ENCODE measurements at regions not wholly inside any gene's neighbourhood (a gene's known extent, or its start where the extent isn't known, plus 50 kb on each side); places are given as distances from the start of the nearest gene placed in this dataset.
"Not testable (repeated sequence)": the region's sequence is repeated elsewhere in the genome, so short reads cannot be mapped to it uniquely, and the experiment has no call there.

- Mint-ChIP-seq H3K4me3 (no peak overlapping the region), H3K9me3 (no peaks in the 10 kb centered on the region), H3K4me1 (no peaks in the 10 kb centered on the region), H3K27ac (no peak overlapping the region), H3K27me3 (peaks cover 3% of the 10 kb centered on the region), H3K36me3 (no peaks in the 10 kb centered on the region)
- DNase-seq = no peak
Measured at GRCh38 chr2:129201696-129202095, 777.8 kb upstream of the RAB6C start.

- Mint-ChIP-seq H3K9me3 (no peaks in the 10 kb centered on the region), H3K27me3 (peaks cover 3% of the 10 kb centered on the region), H3K4me1 (no peaks in the 10 kb centered on the region), H3K4me3 (no peak overlapping the region), H3K27ac (no peak overlapping the region), H3K36me3 (no peaks in the 10 kb centered on the region)
- no peak for DNase-seq
Measured at GRCh38 chr2:129203331-129203730, 776.1 kb upstream of the RAB6C start.

GRCh38 chr2:129204581-129204980 is 774.9 kb upstream of the RAB6C start:
- H3K27ac Mint-ChIP-seq = not testable (repeated sequence)

GRCh38 chr2:129205176-129205575 is 774.3 kb upstream of the RAB6C start:
- no peaks in the 10 kb centered on the region for H3K4me1 Mint-ChIP-seq
- peaks cover 6% of the 10 kb centered on the region for H3K27me3 Mint-ChIP-seq
- H3K36me3 Mint-ChIP-seq = no peaks in the 10 kb centered on the region
- H3K9me3 Mint-ChIP-seq = no peaks in the 10 kb centered on the region
- no peak overlapping the region for H3K27ac Mint-ChIP-seq
- no peak for DNase-seq
- H3K4me3 Mint-ChIP-seq = no peak overlapping the region

More at GRCh38 chr2:129204581-129204980, 774.9 kb upstream of the RAB6C start:
- not testable (repeated sequence) for H3K4me1 Mint-ChIP-seq, H3K36me3 Mint-ChIP-seq, DNase-seq, H3K27me3 Mint-ChIP-seq, H3K9me3 Mint-ChIP-seq, H3K4me3 Mint-ChIP-seq

- no peak for DNase-seq
- H3K27ac Mint-ChIP-seq = no peak overlapping the region
- H3K4me1 Mint-ChIP-seq = no peaks in the 10 kb centered on the region
- no peaks in the 10 kb centered on the region for H3K36me3 Mint-ChIP-seq
- no peak overlapping the region for H3K4me3 Mint-ChIP-seq
- H3K9me3 Mint-ChIP-seq = no peaks in the 10 kb centered on the region
- H3K27me3 Mint-ChIP-seq = peaks cover 6% of the 10 kb centered on the region
Measured at GRCh38 chr2:129205766-129206165, 773.7 kb upstream of the RAB6C start.

GRCh38 chr2:129212299-129212958 is 767.0 kb upstream of the RAB6C start:
- Mint-ChIP-seq H3K4me3 (no peak overlapping the region), H3K27me3 (peaks cover 11% of the 10 kb centered on the region), H3K36me3 (no peaks in the 10 kb centered on the region)

GRCh38 chr2:129224022-129224421 is 755.4 kb upstream of the RAB6C start:
- Mint-ChIP-seq H3K36me3 (no peaks in the 10 kb centered on the region), H3K4me1 (no peaks in the 10 kb centered on the region), H3K27ac (no peak overlapping the region), H3K4me3 (no peak overlapping the region), H3K27me3 (no peaks in the 10 kb centered on the region), H3K9me3 (no peaks in the 10 kb centered on the region)
- no peak for DNase-seq

More at GRCh38 chr2:129212299-129212958, 767.0 kb upstream of the RAB6C start:
- no peak for DNase-seq
- Mint-ChIP-seq H3K27ac (no peak overlapping the region), H3K9me3 (no peaks in the 10 kb centered on the region), H3K4me1 (no peaks in the 10 kb centered on the region)

GRCh38 chr2:129224486-129224885 is 755.0 kb upstream of the RAB6C start:
- H3K9me3 Mint-ChIP-seq = no peaks in the 10 kb centered on the region
- no peak for DNase-seq
- H3K27me3 Mint-ChIP-seq = no peaks in the 10 kb centered on the region
- H3K36me3 Mint-ChIP-seq = no peaks in the 10 kb centered on the region
- no peak overlapping the region for H3K27ac Mint-ChIP-seq
- H3K4me3 Mint-ChIP-seq = no peak overlapping the region
- no peaks in the 10 kb centered on the region for H3K4me1 Mint-ChIP-seq

GRCh38 chr2:129229196-129229595 is 750.3 kb upstream of the RAB6C start:
- DNase-seq = no peak
- H3K27me3 Mint-ChIP-seq = no peaks in the 10 kb centered on the region
- no peaks in the 10 kb centered on the region for H3K4me1 Mint-ChIP-seq
- H3K4me3 Mint-ChIP-seq = no peak overlapping the region
- no peaks in the 10 kb centered on the region for H3K9me3 Mint-ChIP-seq
- no peak overlapping the region for H3K27ac Mint-ChIP-seq
- no peaks in the 10 kb centered on the region for H3K36me3 Mint-ChIP-seq

GRCh38 chr2:129229830-129230441 is 749.5 kb upstream of the RAB6C start:
- no peak for DNase-seq
- Mint-ChIP-seq H3K9me3 (no peaks in the 10 kb centered on the region), H3K27me3 (no peaks in the 10 kb centered on the region), H3K36me3 (no peaks in the 10 kb centered on the region), H3K4me3 (no peak overlapping the region), H3K4me1 (no peaks in the 10 kb centered on the region), H3K27ac (no peak overlapping the region)

- H3K27me3 Mint-ChIP-seq = no peaks in the 10 kb centered on the region
- no peak overlapping the region for H3K4me3 Mint-ChIP-seq
- H3K27ac Mint-ChIP-seq = no peak overlapping the region
- DNase-seq = no peak
- H3K4me1 Mint-ChIP-seq = no peaks in the 10 kb centered on the region
- peaks cover 2% of the 10 kb centered on the region for H3K9me3 Mint-ChIP-seq
- H3K36me3 Mint-ChIP-seq = no peaks in the 10 kb centered on the region
Measured at GRCh38 chr2:129231924-129232323, 747.5 kb upstream of the RAB6C start.

- peaks cover 2% of the 10 kb centered on the region for H3K9me3 Mint-ChIP-seq
- no peaks in the 10 kb centered on the region for H3K4me1 Mint-ChIP-seq
- no peak overlapping the region for H3K27ac Mint-ChIP-seq
- H3K36me3 Mint-ChIP-seq = no peaks in the 10 kb centered on the region
- no peak overlapping the region for H3K4me3 Mint-ChIP-seq
- DNase-seq = no peak
- no peaks in the 10 kb centered on the region for H3K27me3 Mint-ChIP-seq
Measured at GRCh38 chr2:129233166-129233565, 746.3 kb upstream of the RAB6C start.

GRCh38 chr2:129233751-129234406 is 745.6 kb upstream of the RAB6C start:
- no peaks in the 10 kb centered on the region for H3K27me3 Mint-ChIP-seq
- DNase-seq = no peak
- peaks cover 2% of the 10 kb centered on the region for H3K9me3 Mint-ChIP-seq
- no peaks in the 10 kb centered on the region for H3K4me1 Mint-ChIP-seq
- no peaks in the 10 kb centered on the region for H3K36me3 Mint-ChIP-seq
- no peak overlapping the region for H3K4me3 Mint-ChIP-seq
- no peak overlapping the region for H3K27ac Mint-ChIP-seq

GRCh38 chr2:129236601-129237000 is 742.9 kb upstream of the RAB6C start:
- H3K9me3 Mint-ChIP-seq = peaks cover 2% of the 10 kb centered on the region

GRCh38 chr2:129237966-129238725 is 741.3 kb upstream of the RAB6C start:
- no peak overlapping the region for H3K27ac Mint-ChIP-seq
- DNase-seq = no peak
- H3K36me3 Mint-ChIP-seq = no peaks in the 10 kb centered on the region
- H3K4me3 Mint-ChIP-seq = no peak overlapping the region
- no peaks in the 10 kb centered on the region for H3K4me1 Mint-ChIP-seq
- peaks cover 2% of the 10 kb centered on the region for H3K9me3 Mint-ChIP-seq
- H3K27me3 Mint-ChIP-seq = no peaks in the 10 kb centered on the region

More at GRCh38 chr2:129236601-129237000, 742.9 kb upstream of the RAB6C start:
- Mint-ChIP-seq H3K36me3 (no peaks in the 10 kb centered on the region), H3K27me3 (no peaks in the 10 kb centered on the region), H3K27ac (no peak overlapping the region), H3K4me1 (no peaks in the 10 kb centered on the region), H3K4me3 (no peak overlapping the region)
- DNase-seq = no peak

Data from activated naive CD8-positive, alpha-beta T cell treated with anti-CD3 and anti-CD28 coated beads for 36 hours (primary cell).